ENCODE measurements at regions not wholly inside any gene's neighbourhood (a gene's known extent, or its start where the extent isn't known, plus 50 kb on each side); places are given as distances from the start of the nearest gene placed in this dataset.
"Not testable (repeated sequence)": the region's sequence is repeated elsewhere in the genome, so short reads cannot be mapped to it uniquely, and the experiment has no call there.

GRCh38 chr6:16931079-16931478 is 169.8 kb upstream of the ATXN1 start:
- not testable (repeated sequence) for TF ChIP-seq CTCF (conservative IDR thresholded peaks at IDR 0.05; ENCODE audit: low read length); EZH2phosphoT487 (IDR thresholded peaks at IDR 0.05; ENCODE audit: borderline replicate concordance, low read depth, low read length)
